Chondrocyte (in vitro differentiated cells): ENCODE measurements at regions not wholly inside any gene's neighbourhood (a gene's known extent, or its start where the extent isn't known, plus 50 kb on each side); places are given as distances from the start of the nearest gene placed in this dataset.

Source experiments
- DNase-seq: peaks from one replicate; pipeline ENCODE4 v3.0.0; 2021; ENCODE audit warnings: mixed read lengths, low spot score
- H3K27ac Mint-ChIP-seq: one replicate; pipeline ENCODE4 v1.8.0; 2021; ENCODE audit warnings: mild to moderate bottlenecking, moderate library complexity, mixed read lengths; ENCODE audit not compliant: unreplicated experiment
- H3K27me3 Mint-ChIP-seq: 2 replicates; pipeline ENCODE4 v1.8.0; 2021; ENCODE audit warnings: low read depth, mixed read lengths
- H3K36me3 Mint-ChIP-seq: 2 replicates; pipeline ENCODE4 v1.8.0; 2021; ENCODE audit warnings: low read depth, mixed read lengths
- H3K4me1 Mint-ChIP-seq: 2 replicates; pipeline ENCODE4 v1.8.0; 2021; ENCODE audit warnings: low read depth, mild to moderate bottlenecking, mixed read lengths
- H3K4me3 Mint-ChIP-seq: one replicate; pipeline ENCODE4 v1.8.0; 2021; ENCODE audit warnings: mild to moderate bottlenecking, moderate library complexity, mixed read lengths; ENCODE audit not compliant: unreplicated experiment
- H3K9me3 Mint-ChIP-seq: 2 replicates; pipeline ENCODE4 v1.8.0; 2021; ENCODE audit warnings: low read depth, mixed read lengths
- CTCF ChIP-seq: fragments of 200-600 bp; sonication (generic); IDR thresholded peaks from 2 replicates; pipeline ENCODE4 v1.5.0; 2021; ENCODE audit warnings: antibody characterized with exemption, mild to moderate bottlenecking, moderate library complexity

- no peak for DNase-seq
- no peak for TF ChIP-seq CTCF
- Mint-ChIP-seq H3K4me1 (peaks cover 22% of the 10 kb centered on the region), H3K9me3 (no peaks in the 10 kb centered on the region), H3K4me3 (no peak overlapping the region), H3K36me3 (no peaks in the 10 kb centered on the region), H3K27ac (no peak overlapping the region), H3K27me3 (no peaks in the 10 kb centered on the region)
Observed at GRCh38 chr6:80467408-80467807, 360.9 kb downstream of the BCKDHB start.

- Mint-ChIP-seq H3K27me3 (no peaks in the 10 kb centered on the region), H3K27ac (no peak overlapping the region), H3K4me3 (no peak overlapping the region), H3K36me3 (no peaks in the 10 kb centered on the region), H3K9me3 (no peaks in the 10 kb centered on the region), H3K4me1 (peaks cover 22% of the 10 kb centered on the region)
- DNase-seq, result no peak
- no peak for TF ChIP-seq CTCF
Observed at GRCh38 chr6:80466981-80467380, 360.5 kb downstream of the BCKDHB start.

- Mint-ChIP-seq H3K27ac (no peak overlapping the region), H3K27me3 (no peaks in the 10 kb centered on the region), H3K9me3 (no peaks in the 10 kb centered on the region), H3K36me3 (no peaks in the 10 kb centered on the region), H3K4me1 (peaks cover 30% of the 10 kb centered on the region), H3K4me3 (no peak overlapping the region)
- DNase-seq, result no peak
- no peak for TF ChIP-seq CTCF
Observed at GRCh38 chr6:80465513-80465912, 359.0 kb downstream of the BCKDHB start.

GRCh38 chr6:80464901-80465300 lies 358.4 kb downstream of the BCKDHB start:
- no peaks in the 10 kb centered on the region for H3K36me3 Mint-ChIP-seq
- H3K4me3 Mint-ChIP-seq, result no peak overlapping the region
- peaks cover 30% of the 10 kb centered on the region for H3K4me1 Mint-ChIP-seq
- H3K27ac Mint-ChIP-seq, result no peak overlapping the region
- no peaks in the 10 kb centered on the region for H3K27me3 Mint-ChIP-seq
- H3K9me3 Mint-ChIP-seq, result no peaks in the 10 kb centered on the region
- no peak for DNase-seq
- TF ChIP-seq CTCF, result no peak

GRCh38 chr6:80463197-80463596 lies 356.7 kb downstream of the BCKDHB start:
- Mint-ChIP-seq H3K27ac (no peak overlapping the region), H3K36me3 (no peaks in the 10 kb centered on the region), H3K4me1 (peaks cover 28% of the 10 kb centered on the region), H3K27me3 (no peaks in the 10 kb centered on the region), H3K9me3 (no peaks in the 10 kb centered on the region), H3K4me3 (no peak overlapping the region)
- no peak for DNase-seq
- TF ChIP-seq CTCF, result no peak
